Vagina (tissue), 2 donors: ENCODE measurements at regions not wholly inside any gene's neighbourhood (a gene's known extent, or its start where the extent isn't known, plus 50 kb on each side); places are given as distances from the start of the nearest gene placed in this dataset.

Experiments
- CTCF ChIP-seq, 3 experiments: fragments of 450-650 bp in 2 of 3; fragments of 200-600 bp in 1 of 3; sonication (generic) in 1 of 3; IDR thresholded peaks; one replicate each; pipeline ENCODE4 v1.5.1; 2017 to 2019; ENCODE audit warnings: antibody characterized with exemption in 3 of 3, mild to moderate bottlenecking in 2 of 3, moderate library complexity in 2 of 3
- POLR2AphosphoS5 ChIP-seq, 2 donors: sonication (generic); formaldehyde crosslinking; IDR thresholded peaks; one replicate each; pipeline ENCODE4 v1.9.0; 2017; ENCODE audit warnings: antibody characterized with exemption in 2 of 2, mild to moderate bottlenecking in 2 of 2, low read depth in 1 of 2; ENCODE audit not compliant: insufficient read depth in 1 of 2

GRCh38 chr5:96123418-96123817 lies 161.8 kb upstream of the ELL2 start:
- no peak for TF ChIP-seq POLR2AphosphoS5 (IDR thresholded peaks at IDR 0.05; ENCODE audit: insufficient read depth in 1 of 2, low read depth in 1 of 2)
- no peak for TF ChIP-seq CTCF (IDR thresholded peaks at IDR 0.05)
